ENCODE measurements at regions not wholly inside any gene's neighbourhood (a gene's known extent, or its start where the extent isn't known, plus 50 kb on each side); places are given as distances from the start of the nearest gene placed in this dataset.

GRCh38 chr5:4362411-4362810 lies 766.8 kb downstream of the IRX1 start:
- peaks cover 10% of the 10 kb centered on the region for H3K9me3 Mint-ChIP-seq
- peaks cover 10% of the 10 kb centered on the region for H3K36me3 Mint-ChIP-seq
- peaks cover 0 to 4% of the 10 kb centered on the region in 2 donors for H3K27me3 Mint-ChIP-seq
- H3K27ac Mint-ChIP-seq: no peak overlapping the region
- no peaks in the 10 kb centered on the region for H3K4me1 Mint-ChIP-seq (ENCODE audit: low read depth in 2 of 2)
- H3K4me3 Mint-ChIP-seq: no peak overlapping the region
- DNase-seq (ENCODE audit: low spot score): no peak
- ATAC-seq: no peak

GRCh38 chr5:4363045-4363444 lies 767.4 kb downstream of the IRX1 start:
- peaks cover 10% of the 10 kb centered on the region for H3K9me3 Mint-ChIP-seq
- ATAC-seq: no peak
- peaks cover 0 to 4% of the 10 kb centered on the region in 2 donors for H3K27me3 Mint-ChIP-seq
- H3K4me3 Mint-ChIP-seq: no peak overlapping the region
- no peak for DNase-seq (ENCODE audit: low spot score)
- no peaks in the 10 kb centered on the region for H3K4me1 Mint-ChIP-seq (ENCODE audit: low read depth in 2 of 2)
- H3K36me3 Mint-ChIP-seq: peaks cover 10% of the 10 kb centered on the region
- no peak overlapping the region for H3K27ac Mint-ChIP-seq

GRCh38 chr5:4366628-4367027 lies 771.0 kb downstream of the IRX1 start:
- no peak for ATAC-seq
- Mint-ChIP-seq H3K36me3 (peaks cover 4% of the 10 kb centered on the region), H3K4me1 (ENCODE audit: low read depth in 2 of 2) (no peaks in the 10 kb centered on the region), H3K9me3 (peaks cover 8% of the 10 kb centered on the region), H3K4me3 (no peak overlapping the region), H3K27me3 (peaks cover 0 to 2% of the 10 kb centered on the region in 2 donors), H3K27ac (no peak overlapping the region)
- no peak for DNase-seq (ENCODE audit: low spot score)

GRCh38 chr5:4370218-4370617 lies 769.9 kb upstream of the ADAMTS16 start:
- DNase-seq (ENCODE audit: low spot score) (no peak), ATAC-seq (no peak)
- no peaks in the 10 kb centered on the region for H3K36me3 Mint-ChIP-seq
- H3K27me3 Mint-ChIP-seq: peaks cover 0 to 2% of the 10 kb centered on the region in 2 donors
- H3K9me3 Mint-ChIP-seq: no peaks in the 10 kb centered on the region
- H3K27ac Mint-ChIP-seq: no peak overlapping the region
- no peaks in the 10 kb centered on the region for H3K4me1 Mint-ChIP-seq (ENCODE audit: low read depth in 2 of 2)
- H3K4me3 Mint-ChIP-seq: no peak overlapping the region

- peaks cover 3% of the 10 kb centered on the region for H3K9me3 Mint-ChIP-seq
- no peak overlapping the region for H3K27ac Mint-ChIP-seq
- peaks cover 0 to 3% of the 10 kb centered on the region in 2 donors for H3K27me3 Mint-ChIP-seq
- H3K4me1 Mint-ChIP-seq (ENCODE audit: low read depth in 2 of 2): no peaks in the 10 kb centered on the region
- no peak overlapping the region for H3K4me3 Mint-ChIP-seq
- DNase-seq (ENCODE audit: low spot score) (no peak), ATAC-seq (no peak)
- no peaks in the 10 kb centered on the region for H3K36me3 Mint-ChIP-seq
Observed at GRCh38 chr5:4372481-4372880, 767.6 kb upstream of the ADAMTS16 start.

- Mint-ChIP-seq H3K27ac (no peak overlapping the region), H3K4me3 (no peak overlapping the region), H3K36me3 (peaks cover 6% of the 10 kb centered on the region), H3K4me1 (ENCODE audit: low read depth in 2 of 2) (no peaks in the 10 kb centered on the region), H3K27me3 (peaks cover 0 to 3% of the 10 kb centered on the region in 2 donors), H3K9me3 (peaks cover 6% of the 10 kb centered on the region)
- no peak for ATAC-seq
- no peak for DNase-seq (ENCODE audit: low spot score)
Observed at GRCh38 chr5:4373051-4373820, 766.9 kb upstream of the ADAMTS16 start.

GRCh38 chr5:4374866-4375265 lies 765.3 kb upstream of the ADAMTS16 start:
- Mint-ChIP-seq H3K4me1 (ENCODE audit: low read depth in 2 of 2) (no peaks in the 10 kb centered on the region), H3K27ac (no peak overlapping the region), H3K4me3 (no peak overlapping the region), H3K9me3 (peaks cover 6% of the 10 kb centered on the region), H3K27me3 (peaks cover 0 to 3% of the 10 kb centered on the region in 2 donors), H3K36me3 (peaks cover 7% of the 10 kb centered on the region)
- ATAC-seq: no peak
- no peak for DNase-seq (ENCODE audit: low spot score)

GRCh38 chr5:4375640-4376039 lies 764.5 kb upstream of the ADAMTS16 start:
- Mint-ChIP-seq H3K36me3 (peaks cover 7% of the 10 kb centered on the region), H3K27ac (no peak overlapping the region), H3K4me3 (no peak overlapping the region), H3K9me3 (peaks cover 6% of the 10 kb centered on the region), H3K27me3 (peaks cover 0 to 3% of the 10 kb centered on the region in 2 donors), H3K4me1 (ENCODE audit: low read depth in 2 of 2) (no peaks in the 10 kb centered on the region)
- DNase-seq (ENCODE audit: low spot score): no peak
- ATAC-seq: no peak

GRCh38 chr5:4383102-4383501 lies 757.0 kb upstream of the ADAMTS16 start:
- H3K4me3 Mint-ChIP-seq: no peak overlapping the region
- H3K27me3 Mint-ChIP-seq: no peaks in the 10 kb centered on the region
- ATAC-seq (no peak), DNase-seq (ENCODE audit: low spot score) (no peak)
- H3K4me1 Mint-ChIP-seq (ENCODE audit: low read depth in 2 of 2): no peaks in the 10 kb centered on the region
- H3K9me3 Mint-ChIP-seq: peaks cover 4% of the 10 kb centered on the region
- H3K36me3 Mint-ChIP-seq: peaks cover 2% of the 10 kb centered on the region
- H3K27ac Mint-ChIP-seq: no peak overlapping the region

GRCh38 chr5:4383518-4384198 lies 756.5 kb upstream of the ADAMTS16 start:
- no peaks in the 10 kb centered on the region for H3K27me3 Mint-ChIP-seq

GRCh38 chr5:4384649-4385048 lies 755.5 kb upstream of the ADAMTS16 start:
- Mint-ChIP-seq H3K9me3 (peaks cover 4% of the 10 kb centered on the region), H3K4me1 (ENCODE audit: low read depth in 2 of 2) (no peaks in the 10 kb centered on the region), H3K27ac (no peak overlapping the region), H3K36me3 (no peaks in the 10 kb centered on the region), H3K27me3 (no peaks in the 10 kb centered on the region), H3K4me3 (no peak overlapping the region)
- DNase-seq (ENCODE audit: low spot score): no peak
- ATAC-seq: no peak

More at GRCh38 chr5:4383518-4384198, 756.5 kb upstream of the ADAMTS16 start:
- DNase-seq (ENCODE audit: low spot score) (no peak), ATAC-seq (no peak)
- H3K4me3 Mint-ChIP-seq: no peak overlapping the region
- H3K9me3 Mint-ChIP-seq: peaks cover 4% of the 10 kb centered on the region
- H3K36me3 Mint-ChIP-seq: no peaks in the 10 kb centered on the region
- H3K27ac Mint-ChIP-seq: no peak overlapping the region
- H3K4me1 Mint-ChIP-seq (ENCODE audit: low read depth in 2 of 2): no peaks in the 10 kb centered on the region

- DNase-seq (ENCODE audit: low spot score): no peak
- no peak overlapping the region for H3K27ac Mint-ChIP-seq
- H3K27me3 Mint-ChIP-seq: no peaks in the 10 kb centered on the region
- H3K9me3 Mint-ChIP-seq: peaks cover 4% of the 10 kb centered on the region
- no peaks in the 10 kb centered on the region for H3K36me3 Mint-ChIP-seq
- H3K4me1 Mint-ChIP-seq (ENCODE audit: low read depth in 2 of 2): no peaks in the 10 kb centered on the region
- no peak overlapping the region for H3K4me3 Mint-ChIP-seq
- ATAC-seq: no peak
Observed at GRCh38 chr5:4386152-4386551, 754.0 kb upstream of the ADAMTS16 start.

- DNase-seq (ENCODE audit: low spot score) (no peak), ATAC-seq (no peak)
- H3K4me1 Mint-ChIP-seq (ENCODE audit: low read depth in 2 of 2): no peaks in the 10 kb centered on the region
- peaks cover 4% of the 10 kb centered on the region for H3K9me3 Mint-ChIP-seq
- no peak overlapping the region for H3K27ac Mint-ChIP-seq
- no peaks in the 10 kb centered on the region for H3K36me3 Mint-ChIP-seq
- no peaks in the 10 kb centered on the region for H3K27me3 Mint-ChIP-seq
- no peak overlapping the region for H3K4me3 Mint-ChIP-seq
Observed at GRCh38 chr5:4387290-4387689, 752.8 kb upstream of the ADAMTS16 start.

- H3K27ac Mint-ChIP-seq: no peak overlapping the region
- H3K4me3 Mint-ChIP-seq: no peak overlapping the region
- H3K36me3 Mint-ChIP-seq: peaks cover 5% of the 10 kb centered on the region
- ATAC-seq (no peak), DNase-seq (ENCODE audit: low spot score) (no peak)
- peaks cover 12% of the 10 kb centered on the region for H3K9me3 Mint-ChIP-seq
- no peaks in the 10 kb centered on the region for H3K4me1 Mint-ChIP-seq (ENCODE audit: low read depth in 2 of 2)
- no peaks in the 10 kb centered on the region for H3K27me3 Mint-ChIP-seq
Observed at GRCh38 chr5:4395752-4396151, 744.4 kb upstream of the ADAMTS16 start.
